ENCODE measurements at regions not wholly inside any gene's neighbourhood (a gene's known extent, or its start where the extent isn't known, plus 50 kb on each side); places are given as distances from the start of the nearest gene placed in this dataset.
"Not testable (repeated sequence)": the region's sequence is repeated elsewhere in the genome, so short reads cannot be mapped to it uniquely, and the experiment has no call there.

DNA sequence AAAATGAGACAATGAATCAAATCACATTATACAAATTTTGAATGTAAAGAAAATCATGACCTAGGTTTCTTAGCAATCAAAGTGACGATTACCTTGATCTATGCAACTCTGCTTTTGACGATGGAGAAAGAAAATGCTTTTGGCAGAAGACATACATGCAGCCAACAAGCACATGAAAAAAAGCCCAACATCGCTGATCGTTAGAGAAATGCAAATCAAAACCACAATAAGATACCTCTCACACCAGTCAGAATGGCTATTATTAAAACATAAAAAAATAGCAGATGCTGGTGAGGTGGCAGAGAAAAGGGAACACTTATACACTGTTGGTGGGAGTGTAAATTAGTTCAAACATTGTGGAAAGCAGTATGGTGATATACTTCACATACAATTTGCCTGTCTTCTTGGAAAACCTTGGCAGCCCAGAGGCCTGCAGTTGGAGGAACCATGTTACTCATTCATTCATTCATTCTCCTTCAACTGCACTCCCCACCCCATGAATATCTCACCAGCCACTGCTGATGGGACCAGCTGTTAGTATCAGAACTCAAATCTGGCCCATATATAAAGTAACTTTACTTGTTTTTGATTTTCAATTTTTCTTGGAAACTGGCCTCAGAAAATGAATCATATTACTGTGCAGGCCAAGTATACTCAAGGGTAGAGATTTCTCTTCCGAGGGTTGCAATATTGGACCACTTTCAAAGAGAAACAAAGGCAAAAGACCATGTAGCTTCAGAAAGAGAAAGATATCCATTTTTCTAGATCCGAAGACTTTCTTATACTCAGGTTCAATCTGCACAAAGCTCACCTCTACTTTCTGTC, 358.6 kb upstream of the ARHGEF26 start:
- FAIRE-seq = no peak

DNA sequence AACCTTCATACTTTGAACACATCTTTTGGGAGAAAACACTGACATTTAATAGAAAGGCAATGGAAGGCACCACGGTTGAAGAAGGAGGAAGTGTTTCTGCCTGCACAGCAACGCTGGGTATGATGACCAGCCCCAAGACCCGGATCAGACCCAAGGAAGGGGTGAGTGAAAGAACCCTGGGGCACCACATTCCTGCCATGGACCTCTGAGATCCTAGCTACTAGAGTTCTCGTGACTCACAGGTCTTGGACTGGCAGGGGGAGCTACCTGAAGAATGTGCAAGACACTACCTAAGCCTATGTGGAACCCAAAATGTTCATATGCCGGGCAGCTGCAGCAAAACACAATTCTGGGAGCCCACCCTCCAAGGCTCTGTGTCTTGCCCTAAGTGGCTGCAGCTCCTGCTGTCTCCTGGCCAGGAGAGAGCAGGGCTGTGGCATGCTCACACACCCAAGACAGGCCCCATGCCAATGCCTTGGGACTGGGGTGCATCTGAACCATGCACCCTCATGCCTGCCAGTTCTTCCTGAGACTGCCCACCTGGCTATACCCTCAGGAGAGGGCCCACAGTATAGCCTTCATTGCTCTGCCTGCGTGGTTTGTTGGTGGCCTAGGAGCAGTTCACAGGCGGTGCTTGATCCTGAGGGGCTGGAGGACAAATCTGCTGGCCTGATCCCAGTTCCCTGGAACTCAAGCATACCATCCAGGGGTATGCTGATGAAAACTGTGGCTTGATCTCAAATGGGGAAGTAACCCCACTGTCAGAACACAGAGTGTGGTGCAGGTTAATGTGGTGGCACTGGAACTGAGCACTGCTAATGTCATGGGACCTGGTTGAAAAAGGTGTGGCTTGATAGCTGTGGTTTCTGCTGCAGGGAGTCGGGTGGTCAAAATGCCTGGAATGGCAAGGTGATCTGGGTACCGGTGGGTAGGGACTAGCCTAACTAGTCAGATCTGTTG, 353.3 kb upstream of the ARHGEF26 start:
- no peak for FAIRE-seq

DNA sequence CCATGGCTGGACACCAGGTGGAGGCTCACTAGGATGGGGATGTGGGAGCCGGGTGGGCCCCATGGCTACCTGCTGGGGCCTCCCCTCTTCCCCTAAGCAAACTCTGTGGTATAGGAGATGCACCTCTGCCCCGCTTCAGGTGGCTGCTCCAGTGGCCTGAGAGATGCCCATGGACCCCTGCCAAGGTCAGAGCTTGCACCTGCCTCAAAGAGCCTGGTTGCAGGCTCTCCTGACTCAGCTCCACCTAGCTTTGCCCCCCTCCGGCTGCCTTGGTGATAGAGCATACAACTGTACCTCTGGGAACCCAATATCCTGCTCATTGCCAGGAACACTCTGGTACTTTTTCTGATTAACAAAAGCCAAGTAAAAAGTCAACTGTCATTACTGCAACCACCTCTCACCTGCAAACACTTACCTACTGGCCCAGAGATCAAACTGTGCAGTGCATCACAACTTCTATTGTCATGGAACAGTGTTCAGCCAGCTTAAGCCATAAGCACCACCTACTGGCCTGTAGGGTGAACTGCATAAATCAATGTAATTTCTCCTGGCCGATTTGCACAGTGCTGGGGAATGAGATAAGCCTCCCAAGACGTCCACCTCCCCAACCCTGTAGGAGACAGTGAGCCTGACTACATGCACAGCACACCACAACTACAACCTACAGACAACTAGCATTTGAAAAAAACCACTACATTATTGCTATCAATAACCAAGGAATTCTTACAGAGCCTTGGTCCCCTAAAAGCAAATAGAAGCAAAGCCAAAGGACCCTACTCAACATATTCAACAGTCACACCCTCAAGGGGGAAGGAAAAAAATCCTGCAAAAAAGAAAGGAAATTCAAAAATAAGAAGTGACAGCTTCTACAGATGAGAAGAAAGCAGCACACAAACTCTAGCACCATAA, 352.4 kb upstream of the ARHGEF26 start:
- no peak for FAIRE-seq

DNA sequence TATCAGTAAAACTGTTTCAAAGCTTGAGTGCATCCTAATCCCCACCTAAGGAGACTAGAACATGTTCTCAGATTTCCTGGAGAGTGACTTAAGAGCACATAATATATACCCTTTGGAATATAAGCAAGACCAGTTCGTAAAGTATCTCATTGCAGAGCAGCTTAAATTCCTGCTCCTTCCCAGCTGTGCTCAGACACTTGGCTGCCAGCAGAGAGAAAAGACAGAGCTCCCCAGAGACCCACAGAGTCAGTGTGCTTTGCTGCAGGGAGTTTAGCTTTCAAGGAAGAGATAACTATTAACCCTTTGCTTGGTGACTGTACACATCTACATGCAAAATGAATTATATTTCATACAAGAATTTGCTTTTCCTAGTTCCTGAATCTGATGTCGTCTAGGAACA, 338.1 kb upstream of the ARHGEF26 start:
- no peak for FAIRE-seq

DNA sequence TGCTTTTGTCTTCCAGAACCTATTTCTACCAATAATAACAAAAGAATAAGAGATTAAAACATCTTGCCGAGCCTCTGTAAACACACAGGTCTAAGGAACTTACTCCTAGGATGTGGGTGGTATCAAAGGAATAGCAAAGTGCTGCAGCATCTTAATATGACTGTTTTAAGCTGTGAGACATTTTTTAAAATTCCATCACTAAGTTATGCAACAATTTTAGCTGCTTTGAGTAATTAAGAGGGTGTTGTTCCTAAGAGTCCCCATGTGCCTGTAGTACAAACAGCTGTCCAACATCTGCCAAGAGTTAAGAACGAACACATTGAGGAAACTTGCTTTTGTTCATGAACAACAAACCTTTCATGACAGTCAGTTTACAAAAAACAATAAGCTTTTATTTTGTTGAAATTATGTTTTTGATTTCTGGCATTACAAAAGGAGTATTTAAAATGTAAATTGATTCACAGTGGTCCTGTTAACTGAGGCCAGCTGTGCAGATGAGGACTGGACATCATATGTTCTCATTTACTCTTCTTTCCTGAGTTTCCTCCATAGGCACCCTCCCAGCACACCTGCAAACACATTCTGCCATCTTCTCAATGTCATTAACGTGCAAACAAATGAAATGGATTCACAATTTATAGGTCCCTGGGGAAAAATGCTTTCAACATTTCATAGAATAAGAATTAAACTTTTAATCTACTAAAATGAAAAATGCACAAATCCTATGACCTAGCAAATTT, 337.3 kb upstream of the ARHGEF26 start:
- no peak for FAIRE-seq

DNA sequence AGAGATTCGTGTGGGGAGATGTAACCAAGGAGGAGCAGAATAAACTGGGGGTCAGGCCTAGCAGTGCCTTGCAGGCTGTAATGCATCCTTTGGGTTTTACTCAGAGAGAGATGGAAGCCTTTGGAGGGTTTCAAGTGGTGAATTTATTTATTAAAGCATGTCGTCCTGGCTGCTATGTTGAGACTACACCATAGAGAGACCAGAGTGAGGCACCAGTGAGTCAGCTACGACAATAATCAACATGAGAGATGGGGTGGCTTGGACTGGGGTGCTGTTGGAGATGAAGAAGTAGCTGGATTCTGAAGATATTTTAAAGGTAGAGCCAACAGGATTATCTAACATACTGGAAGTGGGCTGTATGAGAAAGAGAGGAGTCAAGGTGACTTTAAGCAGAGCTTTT, 335.3 kb upstream of the ARHGEF26 start:
- FAIRE-seq = no peak

DNA sequence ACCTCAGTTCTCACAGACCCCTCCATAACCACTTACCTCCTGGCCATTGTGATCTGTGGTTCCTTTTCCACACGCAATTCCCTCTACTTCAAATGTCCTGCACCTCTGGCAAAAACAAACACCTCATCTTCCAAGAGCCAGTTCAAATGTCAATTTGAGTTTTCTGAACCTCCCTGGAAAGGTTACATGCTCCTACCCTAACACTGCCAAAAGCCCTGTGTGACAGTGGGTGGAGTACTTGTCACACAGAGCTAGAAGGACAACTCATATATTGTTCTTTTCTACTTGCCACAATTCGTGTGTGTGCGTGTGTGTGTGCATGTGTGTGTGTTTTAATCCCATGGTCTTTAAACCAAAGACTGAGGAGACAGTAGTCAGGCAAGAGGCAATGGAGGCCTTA, 331.8 kb upstream of the ARHGEF26 start:
- FAIRE-seq = no peak

DNA sequence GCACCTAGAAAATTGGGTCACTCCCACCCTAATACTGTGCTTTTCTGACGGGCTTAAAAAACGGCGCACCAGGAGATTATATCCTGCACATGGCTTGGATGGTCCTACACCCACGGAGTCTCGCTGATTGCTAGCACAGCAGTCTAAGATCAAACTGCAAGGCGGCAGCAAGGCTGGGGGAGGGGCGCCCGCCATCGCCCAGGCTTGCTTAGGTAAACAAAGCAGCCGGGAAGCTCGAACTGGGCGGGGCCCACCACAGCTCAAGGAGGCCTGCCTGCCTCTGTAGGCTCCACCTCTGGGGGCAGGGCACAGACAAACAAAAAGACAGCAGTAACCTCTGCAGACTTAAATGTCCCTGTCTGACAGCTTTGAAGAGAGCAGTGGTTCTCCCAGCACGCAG, 324.1 kb upstream of the ARHGEF26 start:
- FAIRE-seq = not testable (repeated sequence)

DNA sequence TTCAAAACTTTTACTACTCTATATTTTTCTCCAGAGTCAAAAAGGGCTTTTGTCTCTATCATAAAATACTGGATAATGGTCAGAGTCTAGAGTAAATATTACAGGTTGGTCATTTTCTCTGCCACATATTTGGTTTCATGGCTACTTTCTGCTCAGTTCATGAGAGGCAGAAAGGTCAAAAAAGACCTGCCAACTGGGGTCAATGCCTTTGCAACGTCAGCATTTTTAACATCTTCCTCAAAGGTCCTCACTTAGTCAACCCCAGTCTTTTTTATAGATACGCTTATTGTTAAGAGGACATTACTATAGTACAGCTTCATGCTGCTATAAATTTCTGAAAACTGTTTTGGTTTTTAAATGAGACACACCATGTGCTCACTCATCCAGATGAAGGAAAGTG, 312.1 kb upstream of the ARHGEF26 start:
- no peak for FAIRE-seq

DNA sequence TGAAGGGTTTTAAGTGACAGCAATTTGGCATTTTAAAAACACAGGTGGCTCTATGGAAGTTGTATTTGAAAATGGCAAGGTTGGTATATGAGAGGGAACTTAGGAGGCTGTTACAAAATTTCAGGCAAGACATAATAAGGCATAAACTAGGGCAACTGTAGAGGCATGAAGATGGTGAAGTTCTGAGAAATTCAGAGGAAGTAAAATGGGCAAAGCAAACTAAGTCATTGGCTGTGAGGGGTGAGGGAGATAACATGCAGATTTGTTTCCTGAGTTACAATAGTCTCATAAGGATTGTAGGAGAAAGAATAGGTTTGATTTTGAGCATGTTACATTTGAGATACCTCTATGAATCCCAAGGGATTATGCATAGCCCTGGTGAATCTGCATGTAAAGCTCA, 302.9 kb upstream of the ARHGEF26 start:
- no peak for FAIRE-seq

DNA sequence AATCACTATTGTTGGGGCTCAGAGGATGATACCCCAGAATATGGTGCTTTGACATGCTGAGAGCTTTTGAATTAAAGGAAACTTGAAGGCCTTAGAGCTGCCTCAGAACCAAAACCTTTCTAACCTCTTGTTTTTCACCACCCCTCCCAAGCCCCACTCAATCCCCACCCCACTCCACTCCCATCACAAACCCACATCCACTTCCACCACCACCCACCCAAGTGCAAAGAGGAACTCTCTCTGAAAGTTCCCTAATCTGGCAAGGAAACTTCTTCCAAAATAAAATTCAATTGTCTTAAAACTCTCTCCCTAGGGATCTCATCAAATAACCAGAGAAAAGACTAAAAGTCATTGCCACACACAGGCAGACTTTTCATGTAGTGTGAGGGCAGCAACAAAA, 301.2 kb upstream of the ARHGEF26 start:
- no peak for FAIRE-seq

DNA sequence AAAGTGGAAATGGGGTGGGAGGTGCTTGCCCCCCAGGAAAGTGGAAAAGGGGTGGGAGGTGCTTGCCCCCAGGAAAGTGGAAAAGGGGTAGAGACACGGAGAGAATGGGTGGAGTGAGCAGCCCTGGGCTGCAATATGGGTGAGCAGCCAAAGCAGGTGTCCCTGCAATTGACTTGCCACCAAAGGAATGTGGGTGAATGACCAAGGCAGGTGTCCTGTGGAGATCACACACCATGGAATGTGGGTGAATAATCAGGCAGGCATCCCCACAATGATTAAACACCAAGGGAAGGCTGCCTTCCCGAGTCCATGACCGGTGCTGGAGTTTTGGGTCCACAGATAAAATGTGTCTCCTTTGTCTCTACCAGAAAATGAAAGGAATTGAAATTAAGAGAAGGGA, 292.8 kb upstream of the ARHGEF26 start:
- FAIRE-seq = not testable (repeated sequence)

DNA sequence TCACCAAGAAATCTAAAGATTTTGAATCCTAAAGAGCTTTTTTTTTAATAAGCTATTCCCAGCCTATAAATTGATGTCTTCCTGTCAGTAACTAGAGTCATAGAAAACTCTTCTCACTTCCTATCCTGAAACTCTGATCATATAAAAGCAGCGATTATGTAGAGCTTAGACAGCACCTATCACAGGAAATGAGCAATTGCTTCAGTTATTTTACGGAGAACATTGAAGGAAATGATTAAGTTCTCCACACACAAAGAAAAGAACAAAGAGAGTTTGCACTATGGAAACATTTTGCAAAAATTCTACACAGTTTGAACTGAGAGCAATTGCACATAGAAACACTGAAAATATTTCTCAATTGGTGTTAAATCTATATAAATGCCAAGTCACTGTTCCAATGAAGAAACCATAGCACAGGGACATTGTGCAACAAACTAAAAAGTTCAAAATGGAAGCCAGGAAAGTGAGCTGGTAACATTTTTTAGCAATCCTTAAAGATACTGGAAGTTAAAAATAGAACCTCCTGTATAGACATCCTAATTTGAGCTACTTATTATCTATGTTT, 291.5 kb upstream of the ARHGEF26 start:
- FAIRE-seq = no peak

DNA sequence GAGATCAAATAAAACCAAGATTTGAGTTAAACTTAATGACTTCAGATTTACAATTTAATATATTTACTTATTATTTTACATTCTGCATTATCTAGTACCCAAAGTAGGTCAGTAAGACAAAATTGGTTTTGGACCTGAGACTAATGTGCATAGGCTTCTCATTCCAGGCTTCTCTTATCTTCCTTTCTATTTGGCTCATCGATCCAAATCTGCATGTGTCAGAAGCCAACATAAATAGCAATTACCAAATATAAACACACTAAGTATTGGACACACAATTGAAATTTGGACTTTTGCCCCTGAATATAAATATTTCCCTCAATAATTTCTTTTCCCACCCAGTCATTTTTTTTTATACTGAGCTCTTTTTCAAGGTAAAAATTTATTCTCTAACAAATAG, 290.6 kb upstream of the ARHGEF26 start:
- no peak for FAIRE-seq

DNA sequence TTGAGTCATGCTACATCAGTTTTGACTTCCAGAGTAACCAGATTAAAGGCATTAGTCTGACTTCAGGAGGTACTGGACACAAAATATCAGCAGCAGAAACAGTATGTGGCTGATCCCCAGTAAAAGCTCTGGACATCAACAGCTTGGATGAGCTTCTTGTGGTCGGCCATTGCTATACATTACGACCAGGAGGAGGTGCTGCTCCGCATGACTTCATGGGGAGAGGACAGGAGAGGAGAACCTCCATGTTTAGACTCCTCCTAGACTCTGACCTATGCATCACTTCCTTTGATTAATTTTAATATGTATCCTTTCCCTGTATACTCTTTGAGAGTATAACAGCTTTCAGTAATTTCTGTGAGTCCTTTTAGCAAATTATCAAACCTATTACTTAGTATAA, 285.6 kb upstream of the ARHGEF26 start:
- FAIRE-seq = no peak

DNA sequence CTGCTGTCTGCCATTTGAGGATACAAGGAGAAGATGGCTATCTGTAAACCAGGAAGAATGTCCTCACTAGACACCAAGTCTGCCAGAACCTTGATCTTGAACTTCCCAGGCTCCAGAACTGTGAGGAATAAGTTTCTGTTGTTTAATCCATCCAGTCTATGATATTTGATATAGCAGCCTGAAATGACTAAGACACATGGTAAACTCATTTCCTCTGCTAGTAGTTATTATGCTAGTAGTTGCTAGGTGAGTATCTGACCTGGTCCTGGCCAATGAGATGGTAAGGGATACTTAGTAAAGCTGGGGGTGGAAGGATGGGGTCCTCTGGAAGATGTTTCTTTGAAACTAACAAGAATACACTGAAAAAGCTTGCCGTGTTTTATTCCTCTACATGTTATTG, 280.7 kb upstream of the ARHGEF26 start:
- no peak for FAIRE-seq

DNA sequence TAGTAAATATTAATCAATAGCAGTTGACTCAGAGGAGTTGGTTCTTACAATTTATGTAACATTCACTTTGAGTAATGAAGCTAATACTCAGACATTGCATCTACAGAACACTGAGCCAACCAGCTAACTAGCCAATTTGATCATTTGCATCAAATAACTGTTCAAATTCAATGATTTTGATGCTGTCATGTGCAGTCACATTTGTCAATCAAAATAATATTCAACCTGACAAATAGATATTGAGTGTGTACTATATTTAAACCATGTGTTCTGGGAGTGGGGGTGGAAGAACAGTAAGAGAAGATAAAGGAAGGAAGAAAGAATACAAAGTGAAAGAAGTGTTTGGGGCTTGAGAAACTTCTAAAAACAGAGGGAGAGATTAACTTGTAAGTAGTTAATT, 277.2 kb upstream of the ARHGEF26 start:
- FAIRE-seq = no peak

DNA sequence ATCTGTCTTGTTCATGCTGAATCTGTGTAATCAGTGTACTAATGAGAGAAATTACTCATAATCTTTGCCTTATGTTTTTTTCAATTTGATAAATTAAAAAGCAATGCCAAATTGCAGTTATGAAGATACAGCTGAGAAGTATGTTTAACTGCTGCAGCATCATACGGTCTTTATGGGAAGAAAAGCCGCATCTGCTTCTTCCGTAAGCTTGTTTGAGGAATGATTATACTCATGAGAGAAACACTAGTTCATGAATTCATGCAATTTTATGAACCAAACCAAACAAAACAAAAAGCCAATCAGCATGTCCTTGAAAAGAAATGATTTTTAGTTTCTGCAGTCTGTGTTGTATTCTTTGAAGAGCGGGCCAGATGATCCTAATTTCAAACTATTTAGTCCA, 275.9 kb upstream of the ARHGEF26 start:
- no peak for FAIRE-seq

DNA sequence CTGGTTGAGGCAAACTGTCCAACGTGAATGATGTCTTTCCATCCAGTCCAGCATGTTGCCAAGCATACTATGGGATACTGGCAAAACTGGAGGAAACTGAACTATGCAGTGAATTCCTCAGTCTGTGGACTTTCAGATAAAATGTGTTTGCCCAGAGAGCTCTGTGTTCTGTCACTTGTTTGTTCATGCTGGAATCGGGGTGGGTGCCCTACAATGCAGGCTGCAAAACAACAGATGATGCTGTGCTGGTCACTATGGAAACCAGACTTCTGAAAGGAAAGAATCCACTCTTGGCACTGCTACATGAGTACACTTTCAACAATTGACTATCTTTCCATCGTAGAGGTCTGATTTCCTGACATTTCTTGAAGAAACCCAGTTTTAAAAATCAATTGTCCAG, 272.5 kb upstream of the ARHGEF26 start:
- FAIRE-seq = no peak

DNA sequence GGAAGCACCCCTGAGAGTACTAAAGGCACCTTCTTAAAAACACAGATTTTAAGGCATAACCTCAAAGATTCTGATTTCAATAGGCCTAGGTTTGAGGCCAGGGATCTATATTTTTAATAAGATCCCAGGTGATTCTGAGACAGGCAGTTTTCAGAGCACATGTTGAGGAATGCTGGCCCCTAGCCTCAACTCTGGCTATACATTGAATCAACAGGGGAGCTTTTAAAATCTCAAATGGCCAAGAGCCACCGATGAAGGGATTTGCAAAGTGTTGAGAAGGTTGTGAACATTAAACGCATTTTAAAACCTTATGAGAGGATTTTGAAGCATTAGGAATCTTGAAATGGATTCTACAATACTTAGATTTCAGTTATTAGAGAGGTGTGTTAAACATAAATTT, 268.8 kb upstream of the ARHGEF26 start:
- no peak for FAIRE-seq

DNA sequence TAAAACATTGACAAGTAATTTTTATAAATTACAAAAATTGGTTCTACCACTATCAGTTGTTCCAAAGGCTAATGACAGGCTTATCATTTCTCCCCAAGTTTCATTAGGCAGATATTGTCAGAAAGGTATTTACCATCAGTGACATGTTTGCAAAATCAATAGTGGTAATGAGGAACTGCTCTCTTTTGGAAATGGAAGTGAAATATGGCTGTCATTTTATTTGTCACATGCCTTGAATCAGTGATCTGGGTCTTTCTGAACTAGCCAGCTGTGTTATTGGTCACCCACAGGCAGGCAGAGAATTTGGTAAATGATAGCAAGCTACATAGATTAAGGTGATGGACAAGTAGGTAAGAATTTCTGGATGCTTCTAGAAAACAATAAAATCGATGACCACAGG, 268.0 kb upstream of the ARHGEF26 start:
- no peak for FAIRE-seq

DNA sequence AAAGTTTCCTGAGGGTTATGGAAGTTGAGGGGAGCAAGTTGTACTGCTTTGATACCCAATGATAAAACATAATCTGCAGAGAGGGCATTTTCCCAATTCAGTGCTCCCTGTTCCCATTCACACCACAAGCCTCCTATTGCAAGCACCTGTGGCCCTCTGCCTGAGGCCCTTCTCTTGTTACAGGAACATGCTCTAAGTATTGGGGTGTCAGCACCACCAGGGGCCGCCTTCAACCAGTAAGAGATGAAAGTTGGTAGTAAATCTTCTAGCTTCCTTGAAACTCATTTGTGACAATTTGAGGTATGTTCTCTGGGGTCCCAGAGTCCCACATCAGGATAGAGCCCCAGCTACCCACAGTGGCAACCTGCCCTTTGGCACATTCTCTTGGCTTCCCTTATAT, 265.4 kb upstream of the ARHGEF26 start:
- no peak for FAIRE-seq
